Natural killer cell (primary cell): ENCODE measurements at regions not wholly inside any gene's neighbourhood (a gene's known extent, or its start where the extent isn't known, plus 50 kb on each side); places are given as distances from the start of the nearest gene placed in this dataset.

ENCODE experiments used
- ATAC-seq, 3 donors: fragments of 150-1000 bp in 2 of 3; fragments of 200-7000 bp in 1 of 3; cut with Tn5 transposase; 1 replicate in 1 of 3; 2 replicates in 2 of 3; pipeline ENCODE4 v1.10.0; 2021; ENCODE audit warnings: mild to moderate bottlenecking in 2 of 3, moderate library complexity in 2 of 3
- DNase-seq, 2 donors: peaks; one replicate each; pipeline versions ENCODE4 v3.0.0 to v3.0.0-alpha.2; 2013 to 2021; ENCODE audit warnings: mixed read lengths in 1 of 2
- H3K27ac ChIP-seq: one replicate; pipeline ENCODE4 v1.5.1; 2013; ENCODE audit warnings: mild to moderate bottlenecking, low read length
- H3K27me3 ChIP-seq: one replicate; pipeline ENCODE4 v1.6.1; 2013; ENCODE audit warnings: low read length; ENCODE audit not compliant: control insufficient read depth, insufficient read depth
- H3K36me3 ChIP-seq: one replicate; pipeline ENCODE4 v1.6.1; 2013; ENCODE audit warnings: low read length; ENCODE audit not compliant: control insufficient read depth, insufficient read depth
- H3K4me1 ChIP-seq: one replicate; pipeline ENCODE4 v1.6.1; 2013; ENCODE audit warnings: low read length; ENCODE audit not compliant: control insufficient read depth, insufficient read depth
- H3K4me3 ChIP-seq: one replicate; pipeline ENCODE4 v1.5.1; 2013; ENCODE audit warnings: low read length
- H3K9me3 ChIP-seq: one replicate; pipeline ENCODE4 v1.6.1; 2013; ENCODE audit warnings: low read length; ENCODE audit not compliant: control insufficient read depth, insufficient read depth
- H3K27ac Mint-ChIP-seq, 2 donors: one replicate each; pipeline ENCODE4 v1.8.0; 2022; ENCODE audit warnings: mild to moderate bottlenecking in 2 of 2, mixed read lengths in 2 of 2, moderate library complexity in 1 of 2
- H3K27me3 Mint-ChIP-seq, 2 donors: one replicate each; pipeline ENCODE4 v1.8.0; 2022; ENCODE audit warnings: low read depth in 2 of 2, mixed read lengths in 2 of 2
- H3K36me3 Mint-ChIP-seq: one replicate; pipeline ENCODE4 v1.8.0; 2022; ENCODE audit warnings: mixed read lengths
- H3K4me1 Mint-ChIP-seq, 2 donors: one replicate each; pipeline ENCODE4 v1.8.0; 2022; ENCODE audit warnings: mixed read lengths in 2 of 2
- H3K4me3 Mint-ChIP-seq: one replicate; pipeline ENCODE4 v1.8.0; 2022; ENCODE audit warnings: mild to moderate bottlenecking, moderate library complexity, mixed read lengths
- H3K9me3 Mint-ChIP-seq, 2 donors: one replicate each; pipeline ENCODE4 v1.8.0; 2022; ENCODE audit warnings: mixed read lengths in 2 of 2
- WGBS: methylation state at CpG from one replicate; pipeline ENCODE4 v1.1.7; 2013; ENCODE audit warnings: missing lambda C conversion rate; ENCODE audit not compliant: insufficient coverage; 5-methylcytosine and 5-hydroxymethylcytosine counted together
- intact Hi-C: fragments of 100-400 bp; cut with micrococcal nuclease; formaldehyde crosslinking; loops from one replicate; pipeline ENCODE4 v1.14.2; 2022
- TF ChIP-seq, protein P1 (sequence below): fragments of 200-600 bp; IDR thresholded peaks from one replicate; pipeline ENCODE4 v1.8.0; 2022; ENCODE audit warnings: antibody characterized with exemption

DNA sequence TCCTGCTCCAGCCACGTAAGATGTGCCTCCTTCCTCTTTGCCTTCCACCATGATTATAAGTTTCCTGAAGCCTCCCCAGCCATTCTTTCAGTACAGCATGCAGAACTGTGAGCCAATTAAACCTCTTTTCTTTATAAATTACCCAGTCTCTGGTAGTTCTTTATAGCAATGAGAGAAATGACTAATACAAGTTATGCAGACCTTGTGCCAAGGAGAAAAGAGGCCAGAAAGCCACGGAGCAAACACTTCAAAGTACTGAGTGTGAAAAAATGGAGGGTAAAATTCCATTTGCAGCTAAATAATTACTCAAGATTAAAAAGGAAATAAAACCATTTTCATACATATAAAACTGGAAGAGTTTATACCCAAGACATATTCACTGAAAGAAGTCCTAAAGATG is 213.6 kb upstream of the LINGO1 start:
- Mint-ChIP-seq H3K4me1 (no peaks in the 10 kb centered on the region), H3K4me3 (no peak overlapping the region)

DNA sequence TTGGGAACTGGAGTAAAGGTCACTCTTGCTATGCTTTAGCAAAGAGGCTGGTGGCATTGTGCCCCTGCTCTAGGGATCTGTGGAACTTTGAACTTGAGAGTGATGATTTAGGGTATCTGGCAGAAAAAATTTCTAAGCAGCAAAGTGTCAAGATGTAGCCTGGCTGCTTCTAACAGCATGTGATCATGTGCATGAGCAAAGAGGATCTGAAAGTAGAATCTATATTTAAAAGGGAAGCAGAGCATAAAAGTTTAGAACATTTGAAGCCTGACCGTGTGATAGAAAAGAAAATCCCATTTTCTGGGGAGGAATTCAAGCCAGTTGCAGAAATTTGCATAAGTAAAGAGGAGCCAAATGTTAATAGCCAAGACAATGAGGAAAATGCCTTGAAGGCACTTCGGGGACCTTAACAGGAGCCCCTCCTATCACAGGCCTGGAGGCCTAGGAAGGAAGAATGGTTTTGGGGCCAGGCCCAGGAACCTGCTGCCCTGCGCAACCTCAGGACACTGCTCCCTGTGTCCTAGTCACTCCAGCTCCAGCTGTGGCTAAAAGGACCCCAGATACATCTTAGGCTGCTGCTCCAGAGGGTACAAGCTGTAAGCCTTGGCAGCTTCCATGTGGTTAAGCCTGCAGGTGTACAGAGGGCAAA is 212.2 kb upstream of the LINGO1 start:
- intact Hi-C loops = no loop called here
- 84% methylated on average over 3 of the region's 3 CpGs for WGBS
- H3K27me3 ChIP-seq = no peaks in the 10 kb centered on the region
- peaks cover 0 to under 1% of the 10 kb centered on the region in 2 donors for H3K9me3 Mint-ChIP-seq
- H3K27ac Mint-ChIP-seq = no peak overlapping the region
- no peaks in the 10 kb centered on the region for H3K36me3 ChIP-seq
- no peaks in the 10 kb centered on the region for H3K36me3 Mint-ChIP-seq
- peaks cover 5% of the 10 kb centered on the region for H3K9me3 ChIP-seq
- no peak overlapping the region for H3K27ac ChIP-seq
- no peak overlapping the region for H3K4me3 ChIP-seq
- no peaks in the 10 kb centered on the region for H3K4me1 Mint-ChIP-seq
- ATAC-seq (no peak), DNase-seq (no peak)
- H3K27me3 Mint-ChIP-seq = peaks cover 27 to 57% of the 10 kb centered on the region in 2 donors
- H3K4me1 ChIP-seq = no peaks in the 10 kb centered on the region
- TF ChIP-seq, protein P1, sequence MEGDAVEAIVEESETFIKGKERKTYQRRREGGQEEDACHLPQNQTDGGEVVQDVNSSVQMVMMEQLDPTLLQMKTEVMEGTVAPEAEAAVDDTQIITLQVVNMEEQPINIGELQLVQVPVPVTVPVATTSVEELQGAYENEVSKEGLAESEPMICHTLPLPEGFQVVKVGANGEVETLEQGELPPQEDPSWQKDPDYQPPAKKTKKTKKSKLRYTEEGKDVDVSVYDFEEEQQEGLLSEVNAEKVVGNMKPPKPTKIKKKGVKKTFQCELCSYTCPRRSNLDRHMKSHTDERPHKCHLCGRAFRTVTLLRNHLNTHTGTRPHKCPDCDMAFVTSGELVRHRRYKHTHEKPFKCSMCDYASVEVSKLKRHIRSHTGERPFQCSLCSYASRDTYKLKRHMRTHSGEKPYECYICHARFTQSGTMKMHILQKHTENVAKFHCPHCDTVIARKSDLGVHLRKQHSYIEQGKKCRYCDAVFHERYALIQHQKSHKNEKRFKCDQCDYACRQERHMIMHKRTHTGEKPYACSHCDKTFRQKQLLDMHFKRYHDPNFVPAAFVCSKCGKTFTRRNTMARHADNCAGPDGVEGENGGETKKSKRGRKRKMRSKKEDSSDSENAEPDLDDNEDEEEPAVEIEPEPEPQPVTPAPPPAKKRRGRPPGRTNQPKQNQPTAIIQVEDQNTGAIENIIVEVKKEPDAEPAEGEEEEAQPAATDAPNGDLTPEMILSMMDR = no peak
- no peak overlapping the region for H3K4me3 Mint-ChIP-seq

More for the DNA sequence above, 213.6 kb upstream of the LINGO1 start:
- Mint-ChIP-seq H3K27me3 (peaks cover 23 to 51% of the 10 kb centered on the region in 2 donors), H3K9me3 (peaks cover 3 to 4% of the 10 kb centered on the region in 2 donors), H3K27ac (no peak overlapping the region), H3K36me3 (no peaks in the 10 kb centered on the region)
- Histone ChIP-seq H3K36me3 (no peaks in the 10 kb centered on the region), H3K4me3 (no peak overlapping the region), H3K4me1 (no peaks in the 10 kb centered on the region), H3K27ac (no peak overlapping the region), H3K27me3 (no peaks in the 10 kb centered on the region), H3K9me3 (peaks cover 5% of the 10 kb centered on the region)
- WGBS = 52% methylated on average over 2 of the region's 2 CpGs
- no peak for DNase-seq
- TF ChIP-seq, protein P1 = no peak
- intact Hi-C loops = no loop called here
- no peak for ATAC-seq

DNA sequence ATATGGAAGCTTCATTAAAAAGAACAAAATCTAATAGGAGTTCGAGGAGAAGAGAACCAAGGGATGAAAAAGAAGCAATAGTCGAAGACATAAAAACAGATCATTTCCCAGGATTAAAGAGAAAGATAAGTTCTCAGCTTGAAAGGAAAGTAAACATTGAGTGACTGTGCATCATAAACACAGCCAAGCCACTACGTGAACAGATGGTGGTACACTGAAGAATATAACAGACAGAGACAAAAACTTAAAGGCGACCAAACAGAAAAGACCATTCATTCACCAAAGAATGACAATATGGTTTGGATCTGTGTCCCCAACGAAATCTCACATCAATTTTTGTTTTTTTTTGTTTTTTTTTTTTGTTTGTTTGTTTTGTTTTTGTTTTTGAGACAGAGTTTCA is 210.8 kb upstream of the LINGO1 start:
- TF ChIP-seq, protein P1 = no peak
- DNase-seq (no peak), ATAC-seq (no peak)
- Mint-ChIP-seq H3K9me3 (no peaks in the 10 kb centered on the region), H3K27ac (no peak overlapping the region), H3K27me3 (peaks cover 30 to 53% of the 10 kb centered on the region in 2 donors), H3K4me1 (no peaks in the 10 kb centered on the region), H3K4me3 (no peak overlapping the region), H3K36me3 (no peaks in the 10 kb centered on the region)
- intact Hi-C loops = no loop called here
- 85% methylated on average over 4 of the region's 5 CpGs for WGBS
- Histone ChIP-seq H3K9me3 (peaks cover 5% of the 10 kb centered on the region), H3K27me3 (no peaks in the 10 kb centered on the region), H3K4me1 (no peaks in the 10 kb centered on the region), H3K27ac (no peak overlapping the region), H3K4me3 (no peak overlapping the region), H3K36me3 (no peaks in the 10 kb centered on the region)
